Keratinocyte (primary cell): ENCODE measurements at regions not wholly inside any gene's neighbourhood (a gene's known extent, or its start where the extent isn't known, plus 50 kb on each side); places are given as distances from the start of the nearest gene placed in this dataset.

Experiments
- DNase-seq: peaks from one replicate; pipeline ENCODE4 v3.0.0-alpha.2; 2011; ENCODE audit warnings: low read depth, missing footprints, low spot score
- FAIRE-seq: peaks from 2 replicates; lab custom pipeline; 2011; peaks lifted over from hg19 to GRCh38; lab: Jason Lieb, UNC
- H2AFZ ChIP-seq: 2 replicates; pipeline ENCODE4 v1.6.0; 2012; ENCODE audit warnings: low read length, control low read depth, inconsistent platforms; ENCODE audit not compliant: control insufficient read depth
- H3K27ac ChIP-seq: 2 replicates; pipeline ENCODE4 v1.5.1; 2011; ENCODE audit warnings: low read length; ENCODE audit not compliant: control insufficient read depth, insufficient read depth
- H3K27me3 ChIP-seq: 3 replicates; pipeline ENCODE4 v1.6.0; 2011; ENCODE audit warnings: low read length; ENCODE audit not compliant: control insufficient read depth, insufficient read depth; ENCODE audit errors: extremely low read depth
- H3K36me3 ChIP-seq, 2 experiments: 2 replicates in 1 of 2; 3 replicates in 1 of 2; pipeline ENCODE4 v1.5.1; 2011; ENCODE audit warnings: low read length in 2 of 2, mild to moderate bottlenecking in 1 of 2; ENCODE audit not compliant: control insufficient read depth in 2 of 2, insufficient read depth in 2 of 2; ENCODE audit errors: extremely low read depth in 1 of 2
- H3K4me1 ChIP-seq: 3 replicates; pipeline ENCODE4 v1.5.1; 2011; ENCODE audit warnings: low read length; ENCODE audit not compliant: control insufficient read depth, insufficient read depth; ENCODE audit errors: extremely low read depth
- H3K4me2 ChIP-seq: 3 replicates; pipeline ENCODE4 v1.6.0; 2011; ENCODE audit warnings: low read depth, low read length; ENCODE audit not compliant: control insufficient read depth, insufficient read depth; ENCODE audit errors: extremely low read depth
- H3K4me3 ChIP-seq, 3 experiments: fragments of 200-600 bp in 1 of 3; sonication (generic) in 1 of 3; 2 replicates in 2 of 3; 3 replicates in 1 of 3; pipeline ENCODE4 v1.5.1; 2011 to 2016; ENCODE audit warnings: low read length in 3 of 3, mild to moderate bottlenecking in 3 of 3, control low read depth in 2 of 3, inconsistent platforms in 1 of 3, low read depth in 1 of 3, mixed read lengths in 1 of 3, mixed run types in 1 of 3, moderate library complexity in 1 of 3; ENCODE audit not compliant: control insufficient read depth in 2 of 3, insufficient read depth in 2 of 3; ENCODE audit errors: extremely low read depth in 1 of 3
- H3K79me2 ChIP-seq: 2 replicates; pipeline ENCODE4 v1.6.0; 2012; ENCODE audit warnings: low read length; ENCODE audit not compliant: control insufficient read depth, insufficient read depth
- H3K9ac ChIP-seq: 3 replicates; pipeline ENCODE4 v1.6.0; 2011; ENCODE audit warnings: low read length; ENCODE audit not compliant: control insufficient read depth, insufficient read depth; ENCODE audit errors: extremely low read depth
- H3K9me1 ChIP-seq: 3 replicates; pipeline ENCODE4 v1.6.0; 2011; ENCODE audit warnings: low read length; ENCODE audit not compliant: control insufficient read depth, insufficient read depth; ENCODE audit errors: extremely low read depth
- H3K9me3 ChIP-seq: 2 replicates; pipeline ENCODE4 v1.5.1; 2012; ENCODE audit warnings: low read depth, low read length; ENCODE audit not compliant: control insufficient read depth
- H4K20me1 ChIP-seq: 3 replicates; pipeline ENCODE4 v1.6.0; 2011; ENCODE audit warnings: low read length; ENCODE audit not compliant: control insufficient read depth, insufficient read depth; ENCODE audit errors: extremely low read depth
- EZH2 ChIP-seq: IDR thresholded peaks from one replicate; pipeline ENCODE4 v1.6.1; 2012; ENCODE audit warnings: inconsistent platforms, mild to moderate bottlenecking, low read length, moderate library complexity
- dilution Hi-C: fragments of 300-500 bp; cut with MboI; formaldehyde crosslinking; loops from one replicate; pipeline ENCODE4 v1.7.0; 2020; ENCODE audit warnings: low sequenced_read_pairs; ENCODE audit not compliant: extremely low pct_ligation_motif_present
- TF ChIP-seq, protein P1 (sequence below), 3 experiments: IDR thresholded peaks in 1 of 3; conservative IDR thresholded peaks in 1 of 3; optimal IDR thresholded peaks in 1 of 3; 2 replicates in 2 of 3; 3 replicates in 1 of 3; pipeline versions ENCODE3 to v1.5.1; 2011; ENCODE audit warnings: low read length in 3 of 3, mild to moderate bottlenecking in 3 of 3, moderate library complexity in 2 of 3, control low read depth in 1 of 3, inconsistent platforms in 1 of 3; ENCODE audit not compliant: insufficient read depth in 2 of 3; ENCODE audit errors: extremely low read depth in 1 of 3

DNA sequence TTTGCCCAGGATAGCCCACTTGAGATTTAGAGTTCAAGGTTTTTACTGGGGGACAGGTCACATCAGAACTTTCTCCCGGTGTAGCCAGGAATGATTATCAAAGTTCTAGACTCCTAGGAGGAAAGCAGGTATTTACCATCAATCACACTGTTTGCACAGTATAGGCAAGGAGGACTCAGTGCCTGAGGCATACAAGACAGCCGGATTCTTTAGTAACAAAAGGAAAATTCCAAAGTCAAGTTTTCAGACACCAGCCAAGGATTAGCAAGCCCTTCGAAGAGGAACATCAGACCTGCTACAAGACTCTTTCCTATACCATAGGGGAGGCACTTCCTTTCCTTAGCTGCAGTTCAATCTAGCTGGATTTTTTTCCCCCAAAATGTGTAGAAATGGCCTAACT is 197.8 kb upstream of the USP25 start:
- TF ChIP-seq, protein P1, sequence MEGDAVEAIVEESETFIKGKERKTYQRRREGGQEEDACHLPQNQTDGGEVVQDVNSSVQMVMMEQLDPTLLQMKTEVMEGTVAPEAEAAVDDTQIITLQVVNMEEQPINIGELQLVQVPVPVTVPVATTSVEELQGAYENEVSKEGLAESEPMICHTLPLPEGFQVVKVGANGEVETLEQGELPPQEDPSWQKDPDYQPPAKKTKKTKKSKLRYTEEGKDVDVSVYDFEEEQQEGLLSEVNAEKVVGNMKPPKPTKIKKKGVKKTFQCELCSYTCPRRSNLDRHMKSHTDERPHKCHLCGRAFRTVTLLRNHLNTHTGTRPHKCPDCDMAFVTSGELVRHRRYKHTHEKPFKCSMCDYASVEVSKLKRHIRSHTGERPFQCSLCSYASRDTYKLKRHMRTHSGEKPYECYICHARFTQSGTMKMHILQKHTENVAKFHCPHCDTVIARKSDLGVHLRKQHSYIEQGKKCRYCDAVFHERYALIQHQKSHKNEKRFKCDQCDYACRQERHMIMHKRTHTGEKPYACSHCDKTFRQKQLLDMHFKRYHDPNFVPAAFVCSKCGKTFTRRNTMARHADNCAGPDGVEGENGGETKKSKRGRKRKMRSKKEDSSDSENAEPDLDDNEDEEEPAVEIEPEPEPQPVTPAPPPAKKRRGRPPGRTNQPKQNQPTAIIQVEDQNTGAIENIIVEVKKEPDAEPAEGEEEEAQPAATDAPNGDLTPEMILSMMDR (optimal IDR thresholded peaks at IDR 0.05 in 1 of 3, IDR thresholded peaks at IDR 0.05 in 1 of 3, conservative IDR thresholded peaks at IDR 0.05 in 1 of 3; ENCODE audit: extremely low read depth in 1 of 3, insufficient read depth in 2 of 3, low read length in 3 of 3), result no peak
- no peak for TF ChIP-seq EZH2
- Histone ChIP-seq H3K4me1 (no peaks in the 10 kb centered on the region), H3K27ac (no peak overlapping the region), H3K79me2 (no peaks in the 10 kb centered on the region), H3K36me3 (no peaks in the 10 kb centered on the region), H4K20me1 (no peaks in the 10 kb centered on the region), H3K9ac (no peak overlapping the region), H3K4me3 (no peak overlapping the region), H2AFZ (no peak overlapping the region), H3K27me3 (peaks cover 17% of the 10 kb centered on the region), H3K9me3 (no peaks in the 10 kb centered on the region), H3K9me1 (no peaks in the 10 kb centered on the region), H3K4me2 (no peak overlapping the region)
- dilution Hi-C loops, result no loop called here
- no peak for DNase-seq
- FAIRE-seq, result no peak

DNA sequence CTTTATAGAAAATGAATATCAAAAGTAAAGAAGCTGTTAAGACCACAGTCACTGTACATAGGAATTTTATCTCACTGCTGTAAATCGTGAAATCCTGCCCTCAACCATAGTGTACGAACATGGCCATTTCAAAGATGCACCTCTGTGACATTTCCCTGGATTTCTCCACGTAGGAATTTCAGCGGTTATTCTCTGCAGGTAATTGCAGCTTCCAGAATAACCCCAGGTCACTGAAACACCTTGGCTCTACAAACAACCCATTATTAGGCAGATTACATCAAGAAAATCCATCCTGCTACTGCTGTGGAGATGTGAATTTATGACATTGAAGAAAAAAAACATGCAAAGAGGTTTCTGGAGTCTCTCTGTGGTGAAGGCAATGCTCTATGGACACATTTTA is 196.2 kb upstream of the USP25 start:
- Histone ChIP-seq H3K27me3 (peaks cover 21% of the 10 kb centered on the region), H2AFZ (no peak overlapping the region), H4K20me1 (no peaks in the 10 kb centered on the region), H3K79me2 (no peaks in the 10 kb centered on the region), H3K4me1 (no peaks in the 10 kb centered on the region), H3K4me3 (no peak overlapping the region), H3K9me1 (no peaks in the 10 kb centered on the region), H3K9ac (no peak overlapping the region), H3K36me3 (no peaks in the 10 kb centered on the region), H3K4me2 (no peak overlapping the region), H3K9me3 (no peaks in the 10 kb centered on the region), H3K27ac (no peak overlapping the region)
- TF ChIP-seq EZH2, result no peak
- TF ChIP-seq, protein P1 (optimal IDR thresholded peaks at IDR 0.05 in 1 of 3, IDR thresholded peaks at IDR 0.05 in 1 of 3, conservative IDR thresholded peaks at IDR 0.05 in 1 of 3; ENCODE audit: extremely low read depth in 1 of 3, insufficient read depth in 2 of 3, low read length in 3 of 3), result no peak
- DNase-seq (no peak), FAIRE-seq (no peak)
- dilution Hi-C loops, result no loop called here
